HCT116 (cell line): ENCODE measurements at regions not wholly inside any gene's neighbourhood (a gene's known extent, or its start where the extent isn't known, plus 50 kb on each side); places are given as distances from the start of the nearest gene placed in this dataset.

Experiments
- ATAC-seq: fragments of 200-7000 bp; cut with Tn5 transposase; 2 replicates; pipeline ENCODE4 v1.9.1; 2020; ENCODE audit warnings: mild to moderate bottlenecking, moderate library complexity
- BruUV-seq: library from RNA; stranded (reverse); fragments of 400-500 nt; replicated peaks from 2 replicates; lab custom pipeline; 2021; lab: Mats Ljungman, UMichigan
- CTCF ChIA-PET: fragments of 300-600 bp; sonication (Branson Sonifier 250); formaldehyde crosslinking; loops from one replicate; lab custom pipeline; 2021; ENCODE audit warnings: antibody characterized with exemption; lab: Charles Lee
- POLR2A ChIA-PET: fragments of 300-600, 350-600 bp; sonication (Branson Sonifier 250); formaldehyde crosslinking; loops from one replicate; lab custom pipeline; 2021; ENCODE audit warnings: antibody characterized with exemption; lab: Charles Lee
- RAD21 ChIA-PET, 2 experiments: fragments of 300-600 bp; sonication (Branson Sonifier 250); formaldehyde crosslinking; loops; one replicate each; lab custom pipeline; 2023; ENCODE audit warnings: low total read pairs in 2 of 2; ENCODE audit not compliant: uncharacterized antibody in 2 of 2, unreplicated experiment in 2 of 2, low non-redundant PET in 1 of 2; lab: Charles Lee
- DNase-seq: peaks from one replicate; pipeline ENCODE4 v3.0.0-alpha.2; 2010; ENCODE audit warnings: low read depth, low spot score
- H2AFZ ChIP-seq: fragments of 200-600 bp; shearing (Covaris generic), sonication (generic); 2 replicates; pipeline ENCODE4 v1.6.1; 2017; ENCODE audit warnings: low read depth, mixed run types, mixed read lengths, antibody characterized with exemption, low read length; ENCODE audit not compliant: poor library complexity, severe bottlenecking
- H3K27ac ChIP-seq: 2 replicates; pipeline ENCODE4 v1.5.1; 2012; ENCODE audit warnings: low read depth, low read length
- H3K27me3 ChIP-seq: fragments of 200-600 bp; sonication (generic); 2 replicates; pipeline ENCODE4 v1.6.1; 2016; ENCODE audit warnings: mixed run types, low read length, mixed read lengths; ENCODE audit not compliant: insufficient read depth
- H3K36me3 ChIP-seq, 2 experiments: fragments of 200-500 bp in 1 of 2; fragments of 200-600 bp in 1 of 2; sonication (Bioruptor generic) in 1 of 2; sonication (generic) in 1 of 2; 2 replicates each; pipeline versions ENCODE4 v1.5.1 to v1.6.1; 2014 to 2016; ENCODE audit warnings: low read length in 2 of 2, inconsistent platforms in 1 of 2, mixed read lengths in 1 of 2, mixed run types in 1 of 2; ENCODE audit not compliant: insufficient read depth in 2 of 2, control insufficient read depth in 1 of 2
- H3K4me1 ChIP-seq, 2 experiments: fragments of 200-600 bp in 1 of 2; sonication (generic) in 1 of 2; 2 replicates each; pipeline versions ENCODE4 v1.5.1 to v1.6.1; 2012 to 2017; ENCODE audit warnings: low read length in 2 of 2, inconsistent platforms in 1 of 2, mild to moderate bottlenecking in 1 of 2, mixed read lengths in 1 of 2, mixed run types in 1 of 2, moderate library complexity in 1 of 2; ENCODE audit not compliant: insufficient read depth in 2 of 2, control insufficient read depth in 1 of 2
- H3K4me2 ChIP-seq: fragments of 200-600 bp; sonication (generic); 2 replicates; pipeline ENCODE4 v1.6.1; 2017; ENCODE audit warnings: mixed run types, low read length, mixed read lengths
- H3K4me3 ChIP-seq, 2 experiments: fragments of 200-600 bp in 1 of 2; sonication (generic) in 1 of 2; replicated peaks in 1 of 2; 2 replicates each; pipeline ENCODE4 v1.5.1; 2011 to 2016; ENCODE audit warnings: low read length in 2 of 2, control low read depth in 1 of 2, low read depth in 1 of 2, mild to moderate bottlenecking in 1 of 2, mixed read lengths in 1 of 2, mixed run types in 1 of 2
- H3K79me2 ChIP-seq: fragments of 200-600 bp; sonication (generic); 2 replicates; pipeline ENCODE4 v1.6.1; 2017; ENCODE audit warnings: mild to moderate bottlenecking, mixed run types, low read length, moderate library complexity, mixed read lengths; ENCODE audit not compliant: insufficient read depth
- H3K9ac ChIP-seq: fragments of 200-600 bp; sonication (generic); 2 replicates; pipeline ENCODE4 v1.6.1; 2016; ENCODE audit warnings: low read length, mixed read lengths
- H3K9me2 ChIP-seq: fragments of 200-600 bp; sonication (generic), shearing (Covaris generic); 2 replicates; pipeline ENCODE4 v1.6.1; 2017; ENCODE audit warnings: mixed run types, mild to moderate bottlenecking, moderate library complexity; ENCODE audit not compliant: insufficient read depth
- H3K9me3 ChIP-seq, 2 experiments: fragments of 200-500 bp in 1 of 2; fragments of 200-600 bp in 1 of 2; sonication (Bioruptor generic) in 1 of 2; sonication (generic) in 1 of 2; 2 replicates each; pipeline ENCODE4 v1.6.1; 2014 to 2017; ENCODE audit warnings: low read length in 2 of 2, mixed read lengths in 2 of 2, inconsistent platforms in 1 of 2, low read depth in 1 of 2, mild to moderate bottlenecking in 1 of 2, mixed run types in 1 of 2, moderate library complexity in 1 of 2; ENCODE audit not compliant: control insufficient read depth in 1 of 2, insufficient read depth in 1 of 2
- H4K20me1 ChIP-seq: fragments of 200-600 bp; sonication (generic), shearing (Covaris generic); 2 replicates; pipeline ENCODE4 v1.6.1; 2017; ENCODE audit warnings: mixed run types, mild to moderate bottlenecking, moderate library complexity; ENCODE audit not compliant: insufficient read depth
- ATF3 ChIP-seq: IDR thresholded peaks from 2 replicates; pipeline ENCODE4 v1.6.1; 2012
- CBX3 ChIP-seq: IDR thresholded peaks from 2 replicates; pipeline ENCODE4 v1.6.1; 2012; ENCODE audit warnings: low read depth
- EGR1 ChIP-seq: IDR thresholded peaks from 2 replicates; pipeline ENCODE4 v1.6.1; 2012; ENCODE audit warnings: low read depth
- ELF1 ChIP-seq: IDR thresholded peaks from 2 replicates; pipeline ENCODE4 v1.6.1; 2012; ENCODE audit warnings: low read depth, borderline replicate concordance
- EZH2 ChIP-seq: fragments of 200-600 bp; sonication (generic); IDR thresholded peaks from 2 replicates; pipeline ENCODE4 v1.6.1; 2017; ENCODE audit warnings: antibody characterized with exemption, mixed run types
- FOSL1 ChIP-seq: IDR thresholded peaks from 2 replicates; pipeline ENCODE4 v1.6.1; 2012; ENCODE audit warnings: low read depth
- POLR2A ChIP-seq: IDR thresholded peaks from 2 replicates; pipeline ENCODE4 v1.7.0; 2011; ENCODE audit warnings: borderline replicate concordance; ENCODE audit not compliant: insufficient read depth, insufficient read length; ENCODE audit errors: extremely low read depth
- POLR2AphosphoS5 ChIP-seq: IDR thresholded peaks from 2 replicates; pipeline ENCODE4 v1.6.1; 2011; ENCODE audit warnings: mild to moderate bottlenecking, low read depth, low read length, moderate library complexity
- RAD21 ChIP-seq: IDR thresholded peaks from 2 replicates; pipeline ENCODE4 v1.6.1; 2012; ENCODE audit warnings: low read depth, mild to moderate bottlenecking
- REST ChIP-seq: IDR thresholded peaks from 2 replicates; pipeline ENCODE4 v1.6.1; 2012; ENCODE audit warnings: low read depth
- SP1 ChIP-seq: IDR thresholded peaks from 2 replicates; pipeline ENCODE4 v1.6.1; 2012; ENCODE audit warnings: low read depth
- YY1 ChIP-seq: IDR thresholded peaks from 2 replicates; pipeline ENCODE4 v1.6.1; 2011; ENCODE audit warnings: low read length, low read depth, moderate library complexity, mild to moderate bottlenecking; ENCODE audit not compliant: insufficient replicate concordance; ENCODE audit errors: extremely low read depth
- ZBTB33 ChIP-seq: IDR thresholded peaks from 2 replicates; pipeline ENCODE4 v1.6.1; 2011; ENCODE audit warnings: mild to moderate bottlenecking, low read length, moderate library complexity; ENCODE audit not compliant: insufficient replicate concordance; ENCODE audit errors: extremely low read depth
- ZFX ChIP-seq: fragments of 450-650 bp; IDR thresholded peaks from 2 replicates; pipeline ENCODE4 v1.6.1; 2017
- intact Hi-C: fragments of 100-400 bp; cut with micrococcal nuclease; formaldehyde crosslinking; loops from 2 replicates; pipeline ENCODE4 v1.10.0; 2022

- ChIA-PET CTCF (no interaction called here), POLR2A (no interaction called here), RAD21 (no interaction called here)
- intact Hi-C loops: no loop called here
- BruUV-seq: no TSS peak
- no peaks in the 10 kb centered on the region for H3K27me3 ChIP-seq
- H3K9me2 ChIP-seq: no peaks in the 10 kb centered on the region
- no peaks in the 10 kb centered on the region for H3K79me2 ChIP-seq
- ATAC-seq: no peak
- H4K20me1 ChIP-seq: no peaks in the 10 kb centered on the region
- no peak overlapping the region for H3K4me2 ChIP-seq
- H3K4me3 ChIP-seq: no peak overlapping the region
- H3K27ac ChIP-seq: no peak overlapping the region
- no peak for DNase-seq
- no peaks in the 10 kb centered on the region for H3K4me1 ChIP-seq
- no peaks in the 10 kb centered on the region for H3K36me3 ChIP-seq
- H3K9ac ChIP-seq: no peak overlapping the region
- TF ChIP-seq YY1 (no peak), ELF1 (no peak), ATF3 (no peak), ZBTB33 (no peak), SP1 (no peak), REST (no peak), POLR2AphosphoS5 (no peak), FOSL1 (no peak), CBX3 (no peak), RAD21 (no peak), ZFX (no peak), POLR2A (no peak), EGR1 (no peak), EZH2 (no peak)
- H3K9me3 ChIP-seq: peaks cover 5 to 21% of the 10 kb centered on the region in 2 experiments; a peak in 2 of 4 replicates
- no peak overlapping the region for H2AFZ ChIP-seq
Measured at GRCh38 chr6:91911945-91912344, 1325.1 kb upstream of the MAP3K7 start.
